ENCODE measurements at regions not wholly inside any gene's neighbourhood (a gene's known extent, or its start where the extent isn't known, plus 50 kb on each side); places are given as distances from the start of the nearest gene placed in this dataset.

- TF ChIP-seq POLR2A (IDR thresholded peaks at IDR 0.05; ENCODE audit: low read depth, low read length) (no peak), POLR2AphosphoS5 (IDR thresholded peaks at IDR 0.05; ENCODE audit: low read depth, low read length) (no peak), TAF1 (IDR thresholded peaks at IDR 0.05; ENCODE audit: borderline replicate concordance, low read depth, low read length) (no peak)
These were observed 346.3 kb downstream of the ENC1 start for GRCh38 chr5:74294231-74294705.
